H9 (cell line): ENCODE measurements at regions not wholly inside any gene's neighbourhood (a gene's known extent, or its start where the extent isn't known, plus 50 kb on each side); places are given as distances from the start of the nearest gene placed in this dataset.

Experiments
- DNase-seq: peaks from one replicate; pipeline ENCODE4 v3.0.0-alpha.2; 2017
- H2AFZ ChIP-seq: one replicate; pipeline ENCODE4 v1.6.1; 2013; ENCODE audit warnings: mild to moderate bottlenecking, low read length, control low read depth, moderate library complexity
- H2AK5ac ChIP-seq: 2 replicates; pipeline ENCODE4 v1.6.1; 2013; ENCODE audit warnings: low read length, control low read depth, mixed read lengths; ENCODE audit not compliant: insufficient read length
- H2BK120ac ChIP-seq: one replicate; pipeline ENCODE4 v1.6.1; 2013; ENCODE audit warnings: low read depth, mild to moderate bottlenecking, low read length, control low read depth, inconsistent platforms; ENCODE audit not compliant: poor library complexity, severe bottlenecking
- H2BK12ac ChIP-seq: 2 replicates; pipeline ENCODE4 v1.6.1; 2013; ENCODE audit warnings: low read length, control low read depth, mixed read lengths, low read depth; ENCODE audit not compliant: insufficient read length
- H2BK15ac ChIP-seq: 2 replicates; pipeline ENCODE4 v1.6.1; 2013; ENCODE audit warnings: low read depth, low read length, control low read depth
- H2BK20ac ChIP-seq: one replicate; pipeline ENCODE4 v1.6.1; 2013; ENCODE audit warnings: low read depth, mild to moderate bottlenecking, low read length, control low read depth, inconsistent platforms; ENCODE audit not compliant: poor library complexity, severe bottlenecking
- H2BK5ac ChIP-seq: 2 replicates; pipeline ENCODE4 v1.6.1; 2013; ENCODE audit warnings: low read length, control low read depth, mixed read lengths; ENCODE audit not compliant: insufficient read length
- H3K14ac ChIP-seq: 2 replicates; pipeline ENCODE4 v1.6.1; 2013; ENCODE audit warnings: low read length, control low read depth; ENCODE audit not compliant: insufficient read depth
- H3K18ac ChIP-seq: 2 replicates; pipeline ENCODE4 v1.6.1; 2013; ENCODE audit warnings: low read depth, mild to moderate bottlenecking, mixed read lengths, low read length, control low read depth; ENCODE audit not compliant: insufficient read length
- H3K23ac ChIP-seq: 2 replicates; pipeline ENCODE4 v1.6.1; 2013; ENCODE audit warnings: low read length, control low read depth, mixed read lengths, low read depth; ENCODE audit not compliant: insufficient read length
- H3K23me2 ChIP-seq: 2 replicates; pipeline ENCODE4 v1.6.1; 2013; ENCODE audit warnings: low read depth, mild to moderate bottlenecking, mixed read lengths, low read length, control low read depth; ENCODE audit not compliant: insufficient read length, poor library complexity, severe bottlenecking
- H3K27ac ChIP-seq: 2 replicates; pipeline ENCODE4 v1.5.1; 2013; ENCODE audit warnings: low read length, control low read depth, mixed read lengths, low read depth; ENCODE audit not compliant: insufficient read length
- H3K27me3 ChIP-seq: 2 replicates; pipeline ENCODE4 v1.6.1; 2013; ENCODE audit warnings: low read length, control low read depth, inconsistent platforms; ENCODE audit not compliant: insufficient read depth
- H3K4ac ChIP-seq: 2 replicates; pipeline ENCODE4 v1.6.1; 2013; ENCODE audit warnings: low read depth, mild to moderate bottlenecking, control low read depth, inconsistent platforms, low read length, moderate library complexity
- H3K4me1 ChIP-seq: 2 replicates; pipeline ENCODE4 v1.6.1; 2013; ENCODE audit warnings: low read length, control low read depth, inconsistent platforms; ENCODE audit not compliant: insufficient read depth
- H3K4me2 ChIP-seq: 2 replicates; pipeline ENCODE4 v1.6.1; 2013; ENCODE audit warnings: low read length, control low read depth, mixed read lengths; ENCODE audit not compliant: insufficient read length, insufficient read depth
- H3K56ac ChIP-seq: 2 replicates; pipeline ENCODE4 v1.6.1; 2013; ENCODE audit warnings: low read depth, mild to moderate bottlenecking, mixed read lengths, low read length, control low read depth; ENCODE audit not compliant: insufficient read length
- H3K79me1 ChIP-seq: 2 replicates; pipeline ENCODE4 v1.6.1; 2013; ENCODE audit warnings: low read depth, mild to moderate bottlenecking, moderate library complexity, low read length, control low read depth, inconsistent platforms; ENCODE audit not compliant: insufficient read depth, poor library complexity, severe bottlenecking
- H3K79me2 ChIP-seq: 2 replicates; pipeline ENCODE4 v1.6.1; 2013; ENCODE audit warnings: low read length, control low read depth, inconsistent platforms; ENCODE audit not compliant: insufficient read depth
- H3K9ac ChIP-seq: 2 replicates; pipeline ENCODE4 v1.6.1; 2013; ENCODE audit warnings: low read length, control low read depth, mixed read lengths; ENCODE audit not compliant: insufficient read length; ENCODE audit errors: extremely low read depth
- H3K9me3 ChIP-seq: one replicate; pipeline ENCODE4 v1.6.1; 2013; ENCODE audit warnings: low read depth, low read length, inconsistent platforms; ENCODE audit not compliant: control insufficient read depth
- H3T11ph ChIP-seq: one replicate; pipeline ENCODE4 v1.6.1; 2013; ENCODE audit warnings: mild to moderate bottlenecking, low read length, control low read depth, inconsistent platforms
- H4K20me1 ChIP-seq: one replicate; pipeline ENCODE4 v1.6.1; 2013; ENCODE audit not compliant: control insufficient read depth, insufficient read length, insufficient read depth
- H4K5ac ChIP-seq: 2 replicates; pipeline ENCODE4 v1.6.1; 2013; ENCODE audit warnings: low read depth, mild to moderate bottlenecking, mixed read lengths, low read length, control low read depth; ENCODE audit not compliant: insufficient read length
- H4K8ac ChIP-seq: replicated peaks from 2 replicates; pipeline ENCODE4 v1.6.1; 2013; ENCODE audit warnings: low read length, control low read depth, mixed read lengths, low read depth; ENCODE audit not compliant: insufficient read length
- H4K91ac ChIP-seq: 2 replicates; pipeline ENCODE4 v1.6.1; 2013; ENCODE audit warnings: low read depth, mild to moderate bottlenecking, moderate library complexity, mixed read lengths, low read length, control low read depth; ENCODE audit not compliant: insufficient read length
- H3K27ac Mint-ChIP-seq, 3 experiments: 2 replicates in 2 of 3; 3 replicates in 1 of 3; pipeline ENCODE4 v1.8.0; 2020 to 2021; ENCODE audit warnings: mixed read lengths in 3 of 3, mild to moderate bottlenecking in 1 of 3, moderate library complexity in 1 of 3
- H3K27me3 Mint-ChIP-seq: 2 replicates; pipeline ENCODE4 v1.8.0; 2021; ENCODE audit warnings: low read depth, mild to moderate bottlenecking, moderate library complexity, mixed read lengths
- H3K36me3 Mint-ChIP-seq, 3 experiments: 2 replicates in 2 of 3; 3 replicates in 1 of 3; pipeline ENCODE4 v1.8.0; 2020 to 2021; ENCODE audit warnings: low read depth in 3 of 3, mixed read lengths in 3 of 3; ENCODE audit not compliant: insufficient read depth in 1 of 3
- H3K4me1 Mint-ChIP-seq, 2 experiments: 2 replicates each; pipeline ENCODE4 v1.8.0; 2020; ENCODE audit warnings: mixed read lengths in 2 of 2
- H3K4me3 Mint-ChIP-seq, 2 experiments: 2 replicates in 1 of 2; 3 replicates in 1 of 2; pipeline ENCODE4 v1.8.0; 2020 to 2021; ENCODE audit warnings: mild to moderate bottlenecking in 2 of 2, mixed read lengths in 2 of 2, moderate library complexity in 1 of 2
- H3K9me3 Mint-ChIP-seq, 2 experiments: 2 replicates in 1 of 2; 3 replicates in 1 of 2; pipeline ENCODE4 v1.8.0; 2020; ENCODE audit warnings: mild to moderate bottlenecking in 2 of 2, mixed read lengths in 2 of 2, moderate library complexity in 1 of 2
- TF ChIP-seq, protein P1 (sequence below): fragments of 200-600 bp; sonication (generic); conservative IDR thresholded peaks from 3 replicates; pipeline ENCODE4 v1.8.0; 2021; ENCODE audit warnings: antibody characterized with exemption, mild to moderate bottlenecking

- Histone ChIP-seq H3T11ph (no peak overlapping the region), H3K79me2 (no peaks in the 10 kb centered on the region), H4K8ac (no peak overlapping the region), H3K4ac (no peak overlapping the region), H4K5ac (no peak overlapping the region), H2BK12ac (no peak overlapping the region), H3K27me3 (no peaks in the 10 kb centered on the region), H3K4me1 (no peaks in the 10 kb centered on the region), H4K91ac (no peak overlapping the region), H2BK5ac (no peak overlapping the region), H3K27ac (no peak overlapping the region), H3K79me1 (no peaks in the 10 kb centered on the region), H3K9me3 (no peaks in the 10 kb centered on the region), H3K14ac (no peak overlapping the region), H3K18ac (no peak overlapping the region), H3K23ac (no peak overlapping the region), H2BK20ac (no peak overlapping the region), H3K4me2 (no peak overlapping the region), H2AFZ (no peak overlapping the region), H3K56ac (no peak overlapping the region), H3K23me2 (no peaks in the 10 kb centered on the region), H2BK120ac (no peak overlapping the region), H4K20me1 (no peaks in the 10 kb centered on the region), H3K9ac (no peak overlapping the region), H2AK5ac (no peak overlapping the region), H2BK15ac (no peak overlapping the region)
- no peak overlapping the region; a peak in 1 of 7 replicates for H3K27ac Mint-ChIP-seq
- no peak overlapping the region for H3K4me3 Mint-ChIP-seq
- no peaks in the 10 kb centered on the region; the same call in 1 of the 2 replicates for H3K27me3 Mint-ChIP-seq
- H3K9me3 Mint-ChIP-seq = 0 out of 5 replicates have a peak, but pooled peaks cover 0 to 2% of the 10 kb centered on the region in 2 experiments
- H3K4me1 Mint-ChIP-seq = no peaks in the 10 kb centered on the region
- H3K36me3 Mint-ChIP-seq = no peaks in the 10 kb centered on the region
- DNase-seq = no peak
- TF ChIP-seq, protein P1, sequence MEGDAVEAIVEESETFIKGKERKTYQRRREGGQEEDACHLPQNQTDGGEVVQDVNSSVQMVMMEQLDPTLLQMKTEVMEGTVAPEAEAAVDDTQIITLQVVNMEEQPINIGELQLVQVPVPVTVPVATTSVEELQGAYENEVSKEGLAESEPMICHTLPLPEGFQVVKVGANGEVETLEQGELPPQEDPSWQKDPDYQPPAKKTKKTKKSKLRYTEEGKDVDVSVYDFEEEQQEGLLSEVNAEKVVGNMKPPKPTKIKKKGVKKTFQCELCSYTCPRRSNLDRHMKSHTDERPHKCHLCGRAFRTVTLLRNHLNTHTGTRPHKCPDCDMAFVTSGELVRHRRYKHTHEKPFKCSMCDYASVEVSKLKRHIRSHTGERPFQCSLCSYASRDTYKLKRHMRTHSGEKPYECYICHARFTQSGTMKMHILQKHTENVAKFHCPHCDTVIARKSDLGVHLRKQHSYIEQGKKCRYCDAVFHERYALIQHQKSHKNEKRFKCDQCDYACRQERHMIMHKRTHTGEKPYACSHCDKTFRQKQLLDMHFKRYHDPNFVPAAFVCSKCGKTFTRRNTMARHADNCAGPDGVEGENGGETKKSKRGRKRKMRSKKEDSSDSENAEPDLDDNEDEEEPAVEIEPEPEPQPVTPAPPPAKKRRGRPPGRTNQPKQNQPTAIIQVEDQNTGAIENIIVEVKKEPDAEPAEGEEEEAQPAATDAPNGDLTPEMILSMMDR = no peak
Measured at GRCh38 chr3:70754314-70754713, 441.9 kb upstream of the MDFIC2 start.
